HEK293 (cell line): ENCODE measurements at regions not wholly inside any gene's neighbourhood (a gene's known extent, or its start where the extent isn't known, plus 50 kb on each side); places are given as distances from the start of the nearest gene placed in this dataset.

Source experiments
- SALL2 ChIP-seq: fragments of 450-650 bp; formaldehyde crosslinking; IDR thresholded peaks from 2 replicates; pipeline ENCODE4 v1.5.0; 2017; ENCODE audit warnings: missing biosample characterization, mild to moderate bottlenecking, missing genetic modification characterization, borderline replicate concordance
- SP2 ChIP-seq: fragments of 450-650 bp; formaldehyde crosslinking; IDR thresholded peaks from 2 replicates; pipeline ENCODE4 v1.5.1; 2016; ENCODE audit warnings: missing biosample characterization, missing genetic modification characterization
- ZBTB1 ChIP-seq: fragments of 450-650 bp; formaldehyde crosslinking; IDR thresholded peaks from 2 replicates; pipeline ENCODE4 v1.5.1; 2016; ENCODE audit warnings: missing biosample characterization, missing genetic modification characterization
- ZFP69B ChIP-seq: fragments of 450-650 bp; formaldehyde crosslinking; IDR thresholded peaks from 2 replicates; pipeline ENCODE4 v1.5.1; 2016; ENCODE audit warnings: missing biosample characterization, missing genetic modification characterization
- ZNF114 ChIP-seq: fragments of 450-650 bp; formaldehyde crosslinking; IDR thresholded peaks from 2 replicates; pipeline ENCODE4 v1.5.0; 2017; ENCODE audit warnings: missing biosample characterization, missing genetic modification characterization
- ZNF132 ChIP-seq: fragments of 450-650 bp; formaldehyde crosslinking; IDR thresholded peaks from 2 replicates; pipeline ENCODE4 v1.5.1; 2017; ENCODE audit warnings: missing biosample characterization, missing genetic modification characterization, borderline replicate concordance
- ZNF16 ChIP-seq: fragments of 450-650 bp; formaldehyde crosslinking; IDR thresholded peaks from 2 replicates; pipeline ENCODE4 v1.5.1; 2016; ENCODE audit warnings: low read depth, missing biosample characterization, missing genetic modification characterization
- ZNF214 ChIP-seq: fragments of 450-650 bp; formaldehyde crosslinking; IDR thresholded peaks from 2 replicates; pipeline ENCODE4 v1.5.1; 2017; ENCODE audit warnings: missing biosample characterization, mild to moderate bottlenecking, missing genetic modification characterization, borderline replicate concordance
- ZNF23 ChIP-seq: fragments of 450-650 bp; formaldehyde crosslinking; IDR thresholded peaks from 2 replicates; pipeline ENCODE4 v1.5.1; 2016; ENCODE audit warnings: missing biosample characterization, missing genetic modification characterization, borderline replicate concordance
- ZNF335 ChIP-seq: fragments of 450-650 bp; formaldehyde crosslinking; conservative IDR thresholded peaks from 2 replicates; pipeline ENCODE4 v1.5.1; 2016; ENCODE audit warnings: missing biosample characterization, missing genetic modification characterization
- ZNF341 ChIP-seq: fragments of 450-650 bp; formaldehyde crosslinking; IDR thresholded peaks from 2 replicates; pipeline ENCODE4; 2016; ENCODE audit warnings: low read depth, missing biosample characterization, missing genetic modification characterization
- ZNF433 ChIP-seq: fragments of 450-650 bp; formaldehyde crosslinking; IDR thresholded peaks from 2 replicates; pipeline ENCODE4 v1.5.1; 2016; ENCODE audit warnings: missing biosample characterization, missing genetic modification characterization, low read depth
- ZNF510 ChIP-seq: fragments of 450-650 bp; formaldehyde crosslinking; IDR thresholded peaks from 2 replicates; pipeline ENCODE4 v1.5.1; 2018; ENCODE audit warnings: mild to moderate bottlenecking, missing genetic modification characterization, missing biosample characterization; ENCODE audit not compliant: insufficient replicate concordance
- ZNF677 ChIP-seq: fragments of 450-650 bp; IDR thresholded peaks from 2 replicates; pipeline ENCODE4 v1.5.0; 2018; ENCODE audit warnings: missing biosample characterization, mild to moderate bottlenecking, missing genetic modification characterization, moderate library complexity
- ZXDB ChIP-seq: fragments of 450-650 bp; formaldehyde crosslinking; IDR thresholded peaks from 2 replicates; pipeline ENCODE4 v1.5.1; 2016; ENCODE audit warnings: missing biosample characterization, missing genetic modification characterization
- TF ChIP-seq, protein P1 (sequence below): fragments of 450-650 bp; formaldehyde crosslinking; IDR thresholded peaks from 2 replicates; pipeline ENCODE4 v1.5.1; 2016; ENCODE audit warnings: missing biosample characterization, missing genetic modification characterization, borderline replicate concordance
- TF ChIP-seq, protein P2 (sequence below): fragments of 450-650 bp; formaldehyde crosslinking; IDR thresholded peaks from 2 replicates; pipeline ENCODE4 v1.5.1; 2016; ENCODE audit warnings: missing biosample characterization, missing genetic modification characterization
- TF ChIP-seq, protein P3 (sequence below): fragments of 450-650 bp; formaldehyde crosslinking; IDR thresholded peaks from 2 replicates; pipeline ENCODE4 v1.5.1; 2017; ENCODE audit warnings: missing biosample characterization, missing genetic modification characterization
- TF ChIP-seq, protein P4 (sequence below): fragments of 450-650 bp; formaldehyde crosslinking; IDR thresholded peaks from 2 replicates; pipeline ENCODE4 v1.5.1; 2016; ENCODE audit warnings: missing biosample characterization, missing genetic modification characterization, borderline replicate concordance
- TF ChIP-seq, protein P5 (sequence below): fragments of 450-650 bp; formaldehyde crosslinking; IDR thresholded peaks from 2 replicates; pipeline ENCODE4 v1.5.1; 2016; ENCODE audit warnings: missing biosample characterization, missing genetic modification characterization
- TF ChIP-seq, protein P6 (sequence below): fragments of 450-650 bp; formaldehyde crosslinking; IDR thresholded peaks from 2 replicates; pipeline ENCODE4 v1.5.1; 2016; ENCODE audit warnings: missing biosample characterization, missing genetic modification characterization
- TF ChIP-seq, protein P7 (sequence below): fragments of 450-650 bp; formaldehyde crosslinking; IDR thresholded peaks from 2 replicates; pipeline ENCODE4 v1.5.1; 2016; ENCODE audit warnings: missing biosample characterization, missing genetic modification characterization
- TF ChIP-seq, protein P8 (sequence below): fragments of 450-650 bp; formaldehyde crosslinking; IDR thresholded peaks from 2 replicates; pipeline ENCODE4 v1.5.1; 2016; ENCODE audit warnings: missing biosample characterization, missing genetic modification characterization

DNA sequence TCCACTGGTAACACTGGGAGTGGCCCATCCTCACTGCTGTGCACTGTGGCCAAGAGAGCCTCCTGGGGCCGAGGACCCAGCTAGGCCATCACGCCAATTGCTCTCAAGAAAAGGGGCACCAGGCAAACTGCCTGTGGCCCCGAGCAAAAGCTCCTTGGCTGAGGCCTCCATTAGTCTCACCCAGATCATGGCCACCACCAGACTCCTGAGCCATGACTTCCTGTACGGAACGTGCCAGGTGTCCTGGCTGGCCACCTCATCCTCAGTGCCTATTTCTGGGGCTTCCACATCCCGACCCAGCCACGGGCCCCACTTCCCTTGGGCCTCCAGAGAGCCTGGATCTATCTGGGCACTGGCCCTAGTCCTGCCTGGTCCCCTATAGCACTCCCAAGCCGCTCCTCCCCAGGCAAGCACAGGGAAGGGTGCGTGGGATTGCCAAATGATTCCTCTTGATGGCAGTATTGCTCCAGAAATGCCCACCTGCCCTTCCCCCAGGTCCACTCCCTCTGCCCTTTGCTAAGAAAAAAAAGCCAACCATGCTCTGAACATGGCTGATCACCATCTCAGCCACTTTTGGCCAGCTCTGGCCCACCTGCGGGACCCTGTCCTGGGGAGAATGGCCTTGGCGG, 212.6 kb upstream of the AGTR2 start (continued):
- TF ChIP-seq, protein P1, sequence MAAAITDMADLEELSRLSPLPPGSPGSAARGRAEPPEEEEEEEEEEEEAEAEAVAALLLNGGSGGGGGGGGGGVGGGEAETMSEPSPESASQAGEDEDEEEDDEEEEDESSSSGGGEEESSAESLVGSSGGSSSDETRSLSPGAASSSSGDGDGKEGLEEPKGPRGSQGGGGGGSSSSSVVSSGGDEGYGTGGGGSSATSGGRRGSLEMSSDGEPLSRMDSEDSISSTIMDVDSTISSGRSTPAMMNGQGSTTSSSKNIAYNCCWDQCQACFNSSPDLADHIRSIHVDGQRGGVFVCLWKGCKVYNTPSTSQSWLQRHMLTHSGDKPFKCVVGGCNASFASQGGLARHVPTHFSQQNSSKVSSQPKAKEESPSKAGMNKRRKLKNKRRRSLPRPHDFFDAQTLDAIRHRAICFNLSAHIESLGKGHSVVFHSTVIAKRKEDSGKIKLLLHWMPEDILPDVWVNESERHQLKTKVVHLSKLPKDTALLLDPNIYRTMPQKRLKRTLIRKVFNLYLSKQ (tag by site-specific recombination), result 0 out of 2 replicates have a peak, but pooled peaks have one; percentile 17
- TF ChIP-seq ZNF23 (no peak), ZNF114 (tag by site-specific recombination) (no peak), ZNF341 (tag by site-specific recombination) (peak; percentile 41; the same call in 1 of the 2 replicates), ZNF677 (tag by site-specific recombination) (no peak), SP2 (tag by site-specific recombination) (no peak), ZNF16 (tag by site-specific recombination) (no peak), ZBTB1 (tag by site-specific recombination) (no peak), ZNF214 (tag by site-specific recombination) (no peak), ZXDB (tag by site-specific recombination) (peak; percentile 43; the same call in 1 of the 2 replicates), ZNF433 (no peak), ZNF510 (tag by site-specific recombination) (no peak), ZFP69B (peak; percentile 20; the same call in 1 of the 2 replicates), SALL2 (tag by site-specific recombination) (no peak), ZNF335 (tag by site-specific recombination) (peak; percentile 93), ZNF132 (tag by site-specific recombination) (no peak)
- TF ChIP-seq, protein P2, sequence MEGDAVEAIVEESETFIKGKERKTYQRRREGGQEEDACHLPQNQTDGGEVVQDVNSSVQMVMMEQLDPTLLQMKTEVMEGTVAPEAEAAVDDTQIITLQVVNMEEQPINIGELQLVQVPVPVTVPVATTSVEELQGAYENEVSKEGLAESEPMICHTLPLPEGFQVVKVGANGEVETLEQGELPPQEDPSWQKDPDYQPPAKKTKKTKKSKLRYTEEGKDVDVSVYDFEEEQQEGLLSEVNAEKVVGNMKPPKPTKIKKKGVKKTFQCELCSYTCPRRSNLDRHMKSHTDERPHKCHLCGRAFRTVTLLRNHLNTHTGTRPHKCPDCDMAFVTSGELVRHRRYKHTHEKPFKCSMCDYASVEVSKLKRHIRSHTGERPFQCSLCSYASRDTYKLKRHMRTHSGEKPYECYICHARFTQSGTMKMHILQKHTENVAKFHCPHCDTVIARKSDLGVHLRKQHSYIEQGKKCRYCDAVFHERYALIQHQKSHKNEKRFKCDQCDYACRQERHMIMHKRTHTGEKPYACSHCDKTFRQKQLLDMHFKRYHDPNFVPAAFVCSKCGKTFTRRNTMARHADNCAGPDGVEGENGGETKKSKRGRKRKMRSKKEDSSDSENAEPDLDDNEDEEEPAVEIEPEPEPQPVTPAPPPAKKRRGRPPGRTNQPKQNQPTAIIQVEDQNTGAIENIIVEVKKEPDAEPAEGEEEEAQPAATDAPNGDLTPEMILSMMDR (tag by site-specific recombination), result peak; percentile 91
- TF ChIP-seq, protein P3, sequence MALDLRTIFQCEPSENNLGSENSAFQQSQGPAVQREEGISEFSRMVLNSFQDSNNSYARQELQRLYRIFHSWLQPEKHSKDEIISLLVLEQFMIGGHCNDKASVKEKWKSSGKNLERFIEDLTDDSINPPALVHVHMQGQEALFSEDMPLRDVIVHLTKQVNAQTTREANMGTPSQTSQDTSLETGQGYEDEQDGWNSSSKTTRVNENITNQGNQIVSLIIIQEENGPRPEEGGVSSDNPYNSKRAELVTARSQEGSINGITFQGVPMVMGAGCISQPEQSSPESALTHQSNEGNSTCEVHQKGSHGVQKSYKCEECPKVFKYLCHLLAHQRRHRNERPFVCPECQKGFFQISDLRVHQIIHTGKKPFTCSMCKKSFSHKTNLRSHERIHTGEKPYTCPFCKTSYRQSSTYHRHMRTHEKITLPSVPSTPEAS (tag by site-specific recombination), result peak; percentile 33; the same call in 1 of the 2 replicates
- TF ChIP-seq, protein P4, sequence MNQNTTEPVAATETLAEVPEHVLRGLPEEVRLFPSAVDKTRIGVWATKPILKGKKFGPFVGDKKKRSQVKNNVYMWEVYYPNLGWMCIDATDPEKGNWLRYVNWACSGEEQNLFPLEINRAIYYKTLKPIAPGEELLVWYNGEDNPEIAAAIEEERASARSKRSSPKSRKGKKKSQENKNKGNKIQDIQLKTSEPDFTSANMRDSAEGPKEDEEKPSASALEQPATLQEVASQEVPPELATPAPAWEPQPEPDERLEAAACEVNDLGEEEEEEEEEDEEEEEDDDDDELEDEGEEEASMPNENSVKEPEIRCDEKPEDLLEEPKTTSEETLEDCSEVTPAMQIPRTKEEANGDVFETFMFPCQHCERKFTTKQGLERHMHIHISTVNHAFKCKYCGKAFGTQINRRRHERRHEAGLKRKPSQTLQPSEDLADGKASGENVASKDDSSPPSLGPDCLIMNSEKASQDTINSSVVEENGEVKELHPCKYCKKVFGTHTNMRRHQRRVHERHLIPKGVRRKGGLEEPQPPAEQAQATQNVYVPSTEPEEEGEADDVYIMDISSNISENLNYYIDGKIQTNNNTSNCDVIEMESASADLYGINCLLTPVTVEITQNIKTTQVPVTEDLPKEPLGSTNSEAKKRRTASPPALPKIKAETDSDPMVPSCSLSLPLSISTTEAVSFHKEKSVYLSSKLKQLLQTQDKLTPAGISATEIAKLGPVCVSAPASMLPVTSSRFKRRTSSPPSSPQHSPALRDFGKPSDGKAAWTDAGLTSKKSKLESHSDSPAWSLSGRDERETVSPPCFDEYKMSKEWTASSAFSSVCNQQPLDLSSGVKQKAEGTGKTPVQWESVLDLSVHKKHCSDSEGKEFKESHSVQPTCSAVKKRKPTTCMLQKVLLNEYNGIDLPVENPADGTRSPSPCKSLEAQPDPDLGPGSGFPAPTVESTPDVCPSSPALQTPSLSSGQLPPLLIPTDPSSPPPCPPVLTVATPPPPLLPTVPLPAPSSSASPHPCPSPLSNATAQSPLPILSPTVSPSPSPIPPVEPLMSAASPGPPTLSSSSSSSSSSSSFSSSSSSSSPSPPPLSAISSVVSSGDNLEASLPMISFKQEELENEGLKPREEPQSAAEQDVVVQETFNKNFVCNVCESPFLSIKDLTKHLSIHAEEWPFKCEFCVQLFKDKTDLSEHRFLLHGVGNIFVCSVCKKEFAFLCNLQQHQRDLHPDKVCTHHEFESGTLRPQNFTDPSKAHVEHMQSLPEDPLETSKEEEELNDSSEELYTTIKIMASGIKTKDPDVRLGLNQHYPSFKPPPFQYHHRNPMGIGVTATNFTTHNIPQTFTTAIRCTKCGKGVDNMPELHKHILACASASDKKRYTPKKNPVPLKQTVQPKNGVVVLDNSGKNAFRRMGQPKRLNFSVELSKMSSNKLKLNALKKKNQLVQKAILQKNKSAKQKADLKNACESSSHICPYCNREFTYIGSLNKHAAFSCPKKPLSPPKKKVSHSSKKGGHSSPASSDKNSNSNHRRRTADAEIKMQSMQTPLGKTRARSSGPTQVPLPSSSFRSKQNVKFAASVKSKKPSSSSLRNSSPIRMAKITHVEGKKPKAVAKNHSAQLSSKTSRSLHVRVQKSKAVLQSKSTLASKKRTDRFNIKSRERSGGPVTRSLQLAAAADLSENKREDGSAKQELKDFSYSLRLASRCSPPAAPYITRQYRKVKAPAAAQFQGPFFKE (tag by site-specific recombination), result no peak
- TF ChIP-seq, protein P5, sequence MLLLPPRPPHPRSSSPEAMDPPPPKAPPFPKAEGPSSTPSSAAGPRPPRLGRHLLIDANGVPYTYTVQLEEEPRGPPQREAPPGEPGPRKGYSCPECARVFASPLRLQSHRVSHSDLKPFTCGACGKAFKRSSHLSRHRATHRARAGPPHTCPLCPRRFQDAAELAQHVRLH (tag by site-specific recombination), result 0 out of 2 replicates have a peak, but pooled peaks have one; percentile 31
- TF ChIP-seq, protein P6, sequence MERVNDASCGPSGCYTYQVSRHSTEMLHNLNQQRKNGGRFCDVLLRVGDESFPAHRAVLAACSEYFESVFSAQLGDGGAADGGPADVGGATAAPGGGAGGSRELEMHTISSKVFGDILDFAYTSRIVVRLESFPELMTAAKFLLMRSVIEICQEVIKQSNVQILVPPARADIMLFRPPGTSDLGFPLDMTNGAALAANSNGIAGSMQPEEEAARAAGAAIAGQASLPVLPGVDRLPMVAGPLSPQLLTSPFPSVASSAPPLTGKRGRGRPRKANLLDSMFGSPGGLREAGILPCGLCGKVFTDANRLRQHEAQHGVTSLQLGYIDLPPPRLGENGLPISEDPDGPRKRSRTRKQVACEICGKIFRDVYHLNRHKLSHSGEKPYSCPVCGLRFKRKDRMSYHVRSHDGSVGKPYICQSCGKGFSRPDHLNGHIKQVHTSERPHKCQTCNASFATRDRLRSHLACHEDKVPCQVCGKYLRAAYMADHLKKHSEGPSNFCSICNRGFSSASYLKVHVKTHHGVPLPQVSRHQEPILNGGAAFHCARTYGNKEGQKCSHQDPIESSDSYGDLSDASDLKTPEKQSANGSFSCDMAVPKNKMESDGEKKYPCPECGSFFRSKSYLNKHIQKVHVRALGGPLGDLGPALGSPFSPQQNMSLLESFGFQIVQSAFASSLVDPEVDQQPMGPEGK, result peak; percentile 42; the same call in 1 of the 2 replicates
- TF ChIP-seq, protein P7, sequence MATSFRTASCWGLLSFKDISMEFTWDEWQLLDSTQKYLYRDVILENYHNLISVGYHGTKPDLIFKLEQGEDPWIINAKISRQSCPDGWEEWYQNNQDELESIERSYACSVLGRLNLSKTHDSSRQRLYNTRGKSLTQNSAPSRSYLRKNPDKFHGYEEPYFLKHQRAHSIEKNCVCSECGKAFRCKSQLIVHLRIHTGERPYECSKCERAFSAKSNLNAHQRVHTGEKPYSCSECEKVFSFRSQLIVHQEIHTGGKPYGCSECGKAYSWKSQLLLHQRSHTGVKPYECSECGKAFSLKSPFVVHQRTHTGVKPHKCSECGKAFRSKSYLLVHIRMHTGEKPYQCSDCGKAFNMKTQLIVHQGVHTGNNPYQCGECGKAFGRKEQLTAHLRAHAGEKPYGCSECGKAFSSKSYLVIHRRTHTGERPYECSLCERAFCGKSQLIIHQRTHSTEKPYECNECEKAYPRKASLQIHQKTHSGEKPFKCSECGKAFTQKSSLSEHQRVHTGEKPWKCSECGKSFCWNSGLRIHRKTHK, result no peak
- TF ChIP-seq, protein P8, sequence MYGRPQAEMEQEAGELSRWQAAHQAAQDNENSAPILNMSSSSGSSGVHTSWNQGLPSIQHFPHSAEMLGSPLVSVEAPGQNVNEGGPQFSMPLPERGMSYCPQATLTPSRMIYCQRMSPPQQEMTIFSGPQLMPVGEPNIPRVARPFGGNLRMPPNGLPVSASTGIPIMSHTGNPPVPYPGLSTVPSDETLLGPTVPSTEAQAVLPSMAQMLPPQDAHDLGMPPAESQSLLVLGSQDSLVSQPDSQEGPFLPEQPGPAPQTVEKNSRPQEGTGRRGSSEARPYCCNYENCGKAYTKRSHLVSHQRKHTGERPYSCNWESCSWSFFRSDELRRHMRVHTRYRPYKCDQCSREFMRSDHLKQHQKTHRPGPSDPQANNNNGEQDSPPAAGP (tag by site-specific recombination), result 0 out of 2 replicates have a peak, but pooled peaks have one; percentile 34
